Upper lobe of left lung (tissue), 4 donors: ENCODE measurements at regions not wholly inside any gene's neighbourhood (a gene's known extent, or its start where the extent isn't known, plus 50 kb on each side); places are given as distances from the start of the nearest gene placed in this dataset.

Source experiments
- CTCF ChIP-seq, 6 experiments: fragments of 450-650 bp in 4 of 6; fragments of 200-600 bp in 2 of 6; sonication (generic) in 2 of 6; IDR thresholded peaks; one replicate each; pipeline ENCODE4 v1.5.1; 2016 to 2019; ENCODE audit warnings: antibody characterized with exemption in 6 of 6
- EP300 ChIP-seq, 4 donors: sonication (generic); formaldehyde crosslinking; IDR thresholded peaks; one replicate each; pipeline ENCODE4 v1.5.1; 2017; ENCODE audit warnings: antibody characterized with exemption in 4 of 4, control low read depth in 2 of 4
- POLR2A ChIP-seq, 4 donors: fragments of 450-650 bp; IDR thresholded peaks; one replicate each; pipeline ENCODE4 v1.5.1; 2016 to 2017; ENCODE audit warnings: antibody characterized with exemption in 4 of 4, mild to moderate bottlenecking in 2 of 4

GRCh38 chr3:194973366-194974000, 287.8 kb downstream of the FAM43A start:
- TF ChIP-seq CTCF (IDR thresholded peaks at IDR 0.05) (no peak), EP300 (IDR thresholded peaks at IDR 0.05) (no peak), POLR2A (IDR thresholded peaks at IDR 0.05) (no peak)
